ENCODE measurements at regions not wholly inside any gene's neighbourhood (a gene's known extent, or its start where the extent isn't known, plus 50 kb on each side); places are given as distances from the start of the nearest gene placed in this dataset.

- TF ChIP-seq CTCF (IDR thresholded peaks at IDR 0.05) (no peak), AFF4 (CRISPR knock-in tag; IDR thresholded peaks at IDR 0.05; ENCODE audit: borderline replicate concordance) (no peak), KAT7 (CRISPR knock-in tag; IDR thresholded peaks at IDR 0.05; ENCODE audit: borderline replicate concordance) (no peak), CREB1 (CRISPR knock-in tag; IDR thresholded peaks at IDR 0.05) (no peak), IRF2 (CRISPR knock-in tag; IDR thresholded peaks at IDR 0.05; ENCODE audit: borderline replicate concordance, low read depth) (no peak), USF1 (CRISPR knock-in tag; IDR thresholded peaks at IDR 0.05) (no peak), ATF6 (CRISPR knock-in tag; IDR thresholded peaks at IDR 0.05) (no peak), ETV6 (CRISPR knock-in tag; IDR thresholded peaks at IDR 0.05) (no peak), JUN (CRISPR knock-in tag; IDR thresholded peaks at IDR 0.05) (no peak), CBFB (CRISPR knock-in tag; IDR thresholded peaks at IDR 0.05; ENCODE audit: low read depth) (no peak)
These were observed 197.9 kb upstream of the SETBP1 start for GRCh38 chr18:44482761-44483160.
